LNCaP clone FGC (cell line): ENCODE measurements at regions not wholly inside any gene's neighbourhood (a gene's known extent, or its start where the extent isn't known, plus 50 kb on each side); places are given as distances from the start of the nearest gene placed in this dataset.

Experiments
- DNase-seq: peaks from one replicate; pipeline ENCODE4 v3.0.0-alpha.2; 2011; ENCODE audit warnings: low read depth
- H3K4me3 ChIP-seq: 2 replicates; pipeline ENCODE4 v1.5.1; 2011; ENCODE audit warnings: mild to moderate bottlenecking, low read depth, low read length, control low read depth
- TF ChIP-seq, protein P1 (sequence below): IDR thresholded peaks from 2 replicates; pipeline ENCODE4 v1.5.1; 2012; ENCODE audit warnings: mild to moderate bottlenecking; ENCODE audit not compliant: control insufficient read depth, insufficient read depth; ENCODE audit errors: extremely low read depth

- TF ChIP-seq, protein P1, sequence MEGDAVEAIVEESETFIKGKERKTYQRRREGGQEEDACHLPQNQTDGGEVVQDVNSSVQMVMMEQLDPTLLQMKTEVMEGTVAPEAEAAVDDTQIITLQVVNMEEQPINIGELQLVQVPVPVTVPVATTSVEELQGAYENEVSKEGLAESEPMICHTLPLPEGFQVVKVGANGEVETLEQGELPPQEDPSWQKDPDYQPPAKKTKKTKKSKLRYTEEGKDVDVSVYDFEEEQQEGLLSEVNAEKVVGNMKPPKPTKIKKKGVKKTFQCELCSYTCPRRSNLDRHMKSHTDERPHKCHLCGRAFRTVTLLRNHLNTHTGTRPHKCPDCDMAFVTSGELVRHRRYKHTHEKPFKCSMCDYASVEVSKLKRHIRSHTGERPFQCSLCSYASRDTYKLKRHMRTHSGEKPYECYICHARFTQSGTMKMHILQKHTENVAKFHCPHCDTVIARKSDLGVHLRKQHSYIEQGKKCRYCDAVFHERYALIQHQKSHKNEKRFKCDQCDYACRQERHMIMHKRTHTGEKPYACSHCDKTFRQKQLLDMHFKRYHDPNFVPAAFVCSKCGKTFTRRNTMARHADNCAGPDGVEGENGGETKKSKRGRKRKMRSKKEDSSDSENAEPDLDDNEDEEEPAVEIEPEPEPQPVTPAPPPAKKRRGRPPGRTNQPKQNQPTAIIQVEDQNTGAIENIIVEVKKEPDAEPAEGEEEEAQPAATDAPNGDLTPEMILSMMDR = no peak
- no peak overlapping the region for H3K4me3 ChIP-seq
- no peak for DNase-seq
Observed at GRCh38 chr12:76276499-76277151, 71.6 kb downstream of the BBS10 start.

DNA sequence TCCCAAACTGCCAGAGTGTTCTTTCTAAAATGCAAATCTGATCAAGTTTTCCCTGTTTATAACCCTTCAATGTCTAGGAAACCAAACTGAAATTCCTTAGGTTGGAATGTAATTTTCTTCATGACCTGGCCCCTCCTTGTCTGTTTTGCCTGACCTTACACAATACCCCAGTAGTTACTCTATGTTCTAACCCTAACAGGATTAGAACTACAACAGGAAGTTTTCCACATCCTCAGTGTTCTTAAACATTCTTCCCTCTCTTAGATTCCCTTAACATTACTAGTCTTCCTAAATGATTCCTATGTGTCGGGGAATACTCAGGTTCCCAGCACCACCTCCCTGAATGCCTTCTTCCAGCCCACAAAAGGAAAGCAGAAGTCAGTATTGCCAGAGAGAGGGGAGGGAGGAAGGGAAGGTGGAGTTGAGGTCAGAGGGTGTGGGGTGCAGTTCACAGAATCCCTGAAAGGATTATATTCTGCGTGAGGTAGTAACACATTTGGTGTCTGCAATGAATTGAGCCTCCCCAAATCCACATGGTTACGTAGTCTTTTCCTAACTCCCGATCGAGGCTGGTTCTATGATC, 72.6 kb downstream of the BBS10 start:
- no peak overlapping the region for H3K4me3 ChIP-seq
- TF ChIP-seq, protein P1 = no peak
- no peak for DNase-seq

DNA sequence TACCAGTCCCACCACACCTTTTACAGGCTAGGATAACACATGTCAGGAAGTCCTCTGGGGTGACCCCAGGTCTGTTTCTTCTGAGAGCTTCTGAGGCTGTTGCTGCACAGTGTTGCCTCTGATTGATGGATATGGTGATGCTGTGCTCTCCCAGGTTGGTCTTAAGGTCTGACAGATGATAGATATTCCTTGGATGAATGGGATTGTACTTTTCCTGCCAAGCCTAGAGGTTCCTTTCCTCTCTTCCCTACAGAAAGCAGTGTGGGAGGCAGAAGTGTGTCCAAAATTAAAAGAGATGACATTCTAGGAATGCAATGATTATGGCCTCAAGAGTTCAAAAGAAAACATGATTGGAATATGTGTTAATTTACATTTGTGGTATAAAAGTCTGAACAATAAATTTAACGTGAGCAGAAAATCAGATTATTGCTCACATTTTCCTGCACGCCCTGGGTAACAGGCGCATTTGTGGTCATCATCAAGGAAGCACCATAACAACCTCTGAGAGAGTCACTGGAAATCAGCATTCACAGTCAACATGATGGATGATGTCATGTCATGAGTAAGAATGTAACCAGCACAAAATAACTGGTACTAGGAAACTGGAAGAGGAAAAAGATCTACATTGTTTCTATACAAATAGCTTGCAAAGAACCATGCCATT, 73.7 kb downstream of the BBS10 start:
- H3K4me3 ChIP-seq = no peak overlapping the region
- no peak for DNase-seq
- TF ChIP-seq, protein P1 = no peak

DNA sequence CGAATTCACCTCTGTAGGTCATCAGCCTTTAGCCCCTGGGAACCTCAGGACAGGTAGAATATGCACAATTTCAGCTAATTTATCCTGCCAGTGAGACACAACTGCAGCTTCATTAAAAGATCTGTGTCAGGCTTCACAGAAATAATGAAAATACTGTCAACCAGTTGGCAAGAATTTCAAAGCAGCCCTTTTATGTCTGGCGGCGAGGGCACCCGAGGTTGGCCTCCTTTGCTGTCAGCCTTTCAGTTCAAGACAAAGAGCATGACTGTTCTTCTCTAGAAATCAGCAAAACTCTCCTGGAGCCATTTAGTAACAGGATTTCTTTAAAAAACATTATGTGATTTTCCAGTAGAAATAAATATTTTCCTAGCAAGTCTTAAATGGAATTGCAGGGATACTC, 75.9 kb downstream of the BBS10 start:
- H3K4me3 ChIP-seq = no peak overlapping the region
- TF ChIP-seq, protein P1 = no peak
- no peak for DNase-seq

DNA sequence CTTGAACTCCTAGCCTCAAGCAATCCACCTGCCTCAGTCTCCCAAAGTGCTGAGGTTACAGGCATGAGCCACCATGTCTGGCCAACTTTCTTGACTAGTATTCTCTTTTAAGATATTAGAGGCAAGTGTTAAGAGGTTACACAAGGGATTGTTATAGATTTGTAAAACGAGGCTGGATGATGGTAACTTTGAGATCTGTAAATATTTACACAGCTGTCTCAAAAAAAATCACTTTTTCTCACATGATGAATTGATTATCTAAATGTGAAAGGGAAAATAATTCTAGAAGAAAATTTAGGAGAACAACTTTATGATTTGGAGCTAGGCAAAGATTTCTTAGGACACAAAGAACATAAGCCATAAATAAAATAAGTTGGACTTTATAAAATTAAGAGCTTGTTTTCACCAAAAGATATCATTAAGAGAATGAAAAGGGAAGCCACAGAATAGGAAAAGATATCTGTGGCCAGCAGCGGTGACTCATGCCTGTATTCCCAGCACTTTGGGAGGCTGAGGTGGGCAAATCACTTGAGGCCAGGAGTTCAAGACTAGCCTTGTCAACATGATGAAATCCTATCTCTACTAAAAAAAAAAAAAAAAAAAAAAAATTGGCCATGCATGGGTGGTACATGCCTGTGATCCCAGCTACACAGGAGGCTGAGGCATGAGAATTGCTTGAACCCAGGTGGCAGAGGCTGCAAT, 77.4 kb downstream of the BBS10 start:
- no peak overlapping the region for H3K4me3 ChIP-seq
- no peak for DNase-seq
- TF ChIP-seq, protein P1 = no peak

GRCh38 chr12:76268267-76268666, 79.9 kb downstream of the BBS10 start:
- TF ChIP-seq, protein P1 = no peak
- no peak overlapping the region for H3K4me3 ChIP-seq
- DNase-seq = no peak
